MM.1S (cell line): ENCODE measurements at regions not wholly inside any gene's neighbourhood (a gene's known extent, or its start where the extent isn't known, plus 50 kb on each side); places are given as distances from the start of the nearest gene placed in this dataset.

ENCODE experiments used
- CTCF ChIP-seq: fragments of 300-600 bp; sonication (generic); IDR thresholded peaks from 2 replicates; pipeline ENCODE4 v1.5.1; 2016; ENCODE audit warnings: antibody characterized with exemption, low read length, mixed read lengths
- EZH2 ChIP-seq: fragments of 300-600 bp; sonication (generic); optimal IDR thresholded peaks from 2 replicates; pipeline ENCODE3; 2017; ENCODE audit warnings: low read depth, mild to moderate bottlenecking, antibody characterized with exemption, low read length, mixed read lengths
- EZH2phosphoT487 ChIP-seq: fragments of 300-600 bp; sonication (generic); IDR thresholded peaks from 2 replicates; pipeline ENCODE4 v1.6.1; 2018; ENCODE audit warnings: antibody characterized with exemption, low read length

- no peak for TF ChIP-seq CTCF
- no peak for TF ChIP-seq EZH2phosphoT487
- TF ChIP-seq EZH2: no peak
Observed at GRCh38 chr16:88325087-88325750, 57.5 kb upstream of the ZNF469 start.
